ENCODE measurements at regions not wholly inside any gene's neighbourhood (a gene's known extent, or its start where the extent isn't known, plus 50 kb on each side); places are given as distances from the start of the nearest gene placed in this dataset.
"Not testable (repeated sequence)": the region's sequence is repeated elsewhere in the genome, so short reads cannot be mapped to it uniquely, and the experiment has no call there.

GRCh38 chr7:33794419-33794818, 110.9 kb upstream of the BMPER start:
- Histone ChIP-seq H3K4me3 (no peak overlapping the region), H3K27me3 (no peaks in the 10 kb centered on the region), H3K9me3 (ENCODE audit: low read depth) (no peaks in the 10 kb centered on the region), H4K20me1 (ENCODE audit: insufficient read depth, poor library complexity, severe bottlenecking) (no peaks in the 10 kb centered on the region), H3K9me2 (replicated peaks; ENCODE audit: insufficient read depth) (no peaks in the 10 kb centered on the region), H3K27ac (no peak overlapping the region), H3K36me3 (replicated peaks; ENCODE audit: insufficient read depth, low read depth) (no peaks in the 10 kb centered on the region), H3K4me1 (ENCODE audit: insufficient read depth) (no peaks in the 10 kb centered on the region), H2AFZ (no peak overlapping the region), H3K79me2 (no peaks in the 10 kb centered on the region), H3K4me2 (no peak overlapping the region)
- 82% methylated on average over 6 of the region's 6 CpGs for WGBS (ENCODE audit: low lambda C conversion rate, missing lambda C conversion rate)
- TF ChIP-seq CTCF (IDR thresholded peaks at IDR 0.05; ENCODE audit: poor library complexity) (no peak), EZH2 (IDR thresholded peaks at IDR 0.05; ENCODE audit: borderline replicate concordance) (no peak), EZH2phosphoT487 (IDR thresholded peaks at IDR 0.05; ENCODE audit: low read depth, severe bottlenecking, unreplicated experiment) (no peak)
- DNase-seq (ENCODE audit: low spot score), result no peak

- TF ChIP-seq EZH2 (IDR thresholded peaks at IDR 0.05; ENCODE audit: borderline replicate concordance) (no peak), CTCF (IDR thresholded peaks at IDR 0.05; ENCODE audit: poor library complexity) (no peak), EZH2phosphoT487 (IDR thresholded peaks at IDR 0.05; ENCODE audit: low read depth, severe bottlenecking, unreplicated experiment) (no peak)
- Histone ChIP-seq H3K79me2 (no peaks in the 10 kb centered on the region), H3K27ac (no peak overlapping the region), H3K9me2 (replicated peaks; ENCODE audit: insufficient read depth) (no peaks in the 10 kb centered on the region), H2AFZ (no peak overlapping the region), H3K27me3 (no peaks in the 10 kb centered on the region), H4K20me1 (ENCODE audit: insufficient read depth, poor library complexity, severe bottlenecking) (no peaks in the 10 kb centered on the region), H3K4me2 (no peak overlapping the region), H3K9me3 (ENCODE audit: low read depth) (no peaks in the 10 kb centered on the region), H3K36me3 (replicated peaks; ENCODE audit: insufficient read depth, low read depth) (no peaks in the 10 kb centered on the region), H3K4me3 (no peak overlapping the region), H3K4me1 (ENCODE audit: insufficient read depth) (no peaks in the 10 kb centered on the region)
- DNase-seq (ENCODE audit: low spot score), result no peak
- 87% methylated on average over 6 of the region's 6 CpGs for WGBS (ENCODE audit: low lambda C conversion rate, missing lambda C conversion rate)
These were observed 110.4 kb upstream of the BMPER start for GRCh38 chr7:33794959-33795358.

GRCh38 chr7:33796538-33796937, 108.8 kb upstream of the BMPER start:
- no peaks in the 10 kb centered on the region for H3K27me3 ChIP-seq
- 100% methylated on average over 1 of the region's 1 CpG for WGBS (ENCODE audit: low lambda C conversion rate, missing lambda C conversion rate)
- no peaks in the 10 kb centered on the region for H3K9me3 ChIP-seq (ENCODE audit: low read depth)

GRCh38 chr7:33797512-33797911, 107.8 kb upstream of the BMPER start:
- H3K9me2 ChIP-seq (replicated peaks; ENCODE audit: insufficient read depth); H3K9me3 ChIP-seq (ENCODE audit: low read depth); DNase-seq (ENCODE audit: low spot score); H3K4me1 ChIP-seq (ENCODE audit: insufficient read depth); H3K27me3 ChIP-seq; H2AFZ ChIP-seq; H3K79me2 ChIP-seq; H3K36me3 ChIP-seq (replicated peaks; ENCODE audit: insufficient read depth, low read depth); H3K27ac ChIP-seq; H3K4me2 ChIP-seq; H3K4me3 ChIP-seq; H4K20me1 ChIP-seq (ENCODE audit: insufficient read depth, poor library complexity, severe bottlenecking): not testable (repeated sequence)
- 92% methylated on average over 6 of the region's 6 CpGs for WGBS (ENCODE audit: low lambda C conversion rate, missing lambda C conversion rate)

More at GRCh38 chr7:33796538-33796937, 108.8 kb upstream of the BMPER start:
- TF ChIP-seq EZH2phosphoT487 (IDR thresholded peaks at IDR 0.05; ENCODE audit: low read depth, severe bottlenecking, unreplicated experiment) (no peak), EZH2 (IDR thresholded peaks at IDR 0.05; ENCODE audit: borderline replicate concordance) (no peak), CTCF (IDR thresholded peaks at IDR 0.05; ENCODE audit: poor library complexity) (no peak)
- Histone ChIP-seq H4K20me1 (ENCODE audit: insufficient read depth, poor library complexity, severe bottlenecking) (no peaks in the 10 kb centered on the region), H3K36me3 (replicated peaks; ENCODE audit: insufficient read depth, low read depth) (no peaks in the 10 kb centered on the region), H3K4me2 (no peak overlapping the region), H3K4me3 (no peak overlapping the region), H3K4me1 (ENCODE audit: insufficient read depth) (no peaks in the 10 kb centered on the region), H3K27ac (no peak overlapping the region), H3K9me2 (replicated peaks; ENCODE audit: insufficient read depth) (no peaks in the 10 kb centered on the region), H3K79me2 (no peaks in the 10 kb centered on the region), H2AFZ (no peak overlapping the region)
- DNase-seq (ENCODE audit: low spot score), result no peak
